ENCODE measurements at regions not wholly inside any gene's neighbourhood (a gene's known extent, or its start where the extent isn't known, plus 50 kb on each side); places are given as distances from the start of the nearest gene placed in this dataset.
A peak's percentile ranks its signal among the peaks of the same experiment; 100 is the strongest.
"Not testable (repeated sequence)": the region's sequence is repeated elsewhere in the genome, so short reads cannot be mapped to it uniquely, and the experiment has no call there.

DNA sequence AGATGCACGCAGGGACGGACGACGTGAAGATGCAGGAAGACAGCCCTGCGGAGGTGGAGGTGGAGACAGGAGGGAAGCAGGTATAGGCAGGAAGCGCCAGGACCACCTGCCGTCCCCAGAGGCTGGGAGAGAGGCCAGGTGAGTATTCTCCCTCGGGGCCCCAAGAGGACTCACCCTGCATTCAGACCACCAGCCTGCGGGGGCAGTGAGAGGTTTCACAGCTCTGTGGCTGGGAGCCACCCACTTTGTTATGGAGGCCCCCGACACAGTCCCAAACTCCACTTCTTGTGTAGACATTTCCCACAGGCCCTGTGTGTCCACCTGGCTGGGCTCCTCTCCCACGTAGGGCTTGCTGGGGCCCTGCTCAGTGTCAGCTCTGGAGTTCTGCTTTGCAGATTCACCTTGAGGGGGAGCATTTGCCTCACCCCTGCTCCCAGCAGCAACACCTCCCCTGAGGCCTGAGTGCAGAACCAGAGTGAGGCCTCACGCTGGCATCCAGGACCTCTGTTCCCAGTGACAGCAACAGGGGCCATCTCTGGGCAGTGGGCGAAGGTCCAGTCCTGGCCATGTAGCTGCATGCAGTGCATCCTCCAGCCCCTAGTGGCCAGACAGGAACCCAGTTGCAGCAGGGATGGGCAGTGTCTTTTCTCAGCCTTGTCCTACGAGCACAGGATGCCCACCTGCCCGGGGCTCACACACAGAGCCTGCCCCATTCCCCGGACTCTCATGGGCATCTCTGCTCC, 119.4 kb upstream of the IQSEC1 start:
- no peak for DNase-seq

- DNase-seq, result no peak
Observed at GRCh38 chr3:13191016-13191415, 117.8 kb upstream of the IQSEC1 start.

- no peak for DNase-seq
Observed at GRCh38 chr3:13190378-13190765, 117.1 kb upstream of the IQSEC1 start.

DNA sequence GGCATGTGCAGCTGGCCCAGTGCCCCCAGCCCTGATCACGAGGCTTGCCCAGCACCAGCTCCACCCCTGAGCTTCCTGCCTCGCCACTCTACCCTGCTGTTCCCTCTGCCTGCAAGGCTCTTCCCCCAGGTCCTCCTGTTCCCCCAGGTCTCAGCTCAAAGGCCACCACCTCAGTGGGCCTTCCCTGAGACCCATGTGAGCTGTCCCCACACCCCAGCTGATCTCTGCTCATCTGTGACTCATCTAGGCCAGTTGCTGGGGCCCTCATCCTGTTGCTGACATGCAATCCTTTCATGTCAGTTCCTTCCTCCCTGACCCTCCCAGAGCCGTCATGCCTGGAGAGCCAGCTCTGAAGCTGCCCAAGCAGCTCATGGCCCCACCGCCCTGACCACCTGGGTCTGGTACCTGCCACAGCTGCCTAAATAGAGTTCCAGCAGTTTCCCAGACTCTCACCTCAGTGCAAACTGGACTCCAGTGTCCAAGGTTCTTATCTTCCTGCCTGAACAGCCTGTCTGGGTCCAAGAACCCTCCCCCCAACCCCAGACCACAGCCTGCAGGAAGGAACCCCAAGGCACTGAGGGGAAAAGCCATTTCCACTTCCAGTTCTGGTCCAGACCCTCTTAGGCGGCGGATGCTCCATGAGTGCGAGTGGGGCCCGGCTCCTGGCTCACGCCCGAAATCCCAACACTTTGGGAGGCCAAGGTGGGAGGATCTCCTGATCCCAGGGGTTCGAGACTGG, 116.6 kb upstream of the IQSEC1 start:
- DNase-seq, result peak; percentile 28

DNA sequence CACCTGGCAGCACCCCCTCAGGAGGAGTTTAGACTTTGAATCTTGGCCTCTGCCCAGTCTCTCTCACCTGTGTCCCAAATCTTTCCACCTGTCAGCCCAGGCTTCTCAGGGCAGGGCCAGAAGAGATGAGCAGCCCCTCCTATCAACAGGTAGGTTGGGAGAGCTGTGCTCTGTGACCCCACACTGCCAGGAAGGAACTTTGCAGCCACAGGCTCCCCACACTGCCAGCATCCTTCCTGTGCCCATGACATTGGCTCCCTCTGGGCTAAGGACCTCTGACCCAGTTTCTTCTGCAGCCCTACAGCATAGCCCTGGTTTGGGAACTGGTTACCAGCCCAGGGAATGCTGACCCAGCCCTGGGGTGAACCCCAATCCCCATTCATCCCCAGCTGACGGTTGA, 115.7 kb upstream of the IQSEC1 start:
- DNase-seq, result no peak

DNA sequence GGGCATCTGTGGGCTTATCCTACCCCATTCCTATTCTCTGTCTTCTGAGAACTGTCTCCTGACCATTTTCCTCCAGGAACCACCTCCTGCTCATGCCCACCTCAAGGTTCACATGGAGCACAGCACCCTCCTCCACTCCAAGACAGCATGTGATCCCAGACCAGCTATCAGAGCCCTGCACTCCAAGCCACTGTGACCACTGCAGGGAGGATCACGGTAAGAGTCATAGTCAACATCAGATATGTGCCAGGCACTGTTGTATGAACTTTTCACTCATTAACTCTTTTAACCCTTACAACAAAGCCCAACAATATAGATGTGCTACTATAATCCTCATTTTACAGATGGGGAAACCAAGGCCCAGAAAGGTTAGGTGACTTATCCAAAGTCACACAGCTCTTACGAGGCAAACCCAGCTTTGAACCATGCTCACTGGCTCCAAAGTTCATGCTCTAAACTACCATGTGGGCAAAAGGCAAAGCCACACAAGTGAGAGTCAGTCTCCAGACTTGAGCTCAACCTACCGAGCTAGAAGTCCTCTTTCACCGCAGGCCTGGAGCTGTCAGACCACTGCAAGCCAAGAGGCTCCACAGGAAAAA, 115.1 kb upstream of the IQSEC1 start:
- DNase-seq, result no peak

DNA sequence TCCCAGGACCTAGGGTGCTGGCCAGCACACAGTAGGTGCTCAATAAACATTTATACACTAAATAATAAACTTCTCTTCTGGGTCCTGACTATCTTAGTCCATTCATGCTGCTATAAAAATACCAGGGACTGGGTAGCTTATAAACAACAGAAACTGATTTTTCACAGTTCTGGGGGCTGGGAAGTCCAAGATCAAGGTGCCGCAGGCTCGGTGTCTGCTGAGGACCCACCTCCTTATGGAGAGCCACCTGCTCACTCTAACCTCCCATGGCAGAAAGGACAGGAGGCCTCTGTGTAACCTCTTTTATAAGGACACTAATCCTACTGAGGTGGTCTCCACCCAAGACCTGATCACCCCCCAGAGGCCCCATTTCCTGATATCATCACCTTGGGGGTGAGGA, 114.4 kb upstream of the IQSEC1 start:
- no peak for DNase-seq

DNA sequence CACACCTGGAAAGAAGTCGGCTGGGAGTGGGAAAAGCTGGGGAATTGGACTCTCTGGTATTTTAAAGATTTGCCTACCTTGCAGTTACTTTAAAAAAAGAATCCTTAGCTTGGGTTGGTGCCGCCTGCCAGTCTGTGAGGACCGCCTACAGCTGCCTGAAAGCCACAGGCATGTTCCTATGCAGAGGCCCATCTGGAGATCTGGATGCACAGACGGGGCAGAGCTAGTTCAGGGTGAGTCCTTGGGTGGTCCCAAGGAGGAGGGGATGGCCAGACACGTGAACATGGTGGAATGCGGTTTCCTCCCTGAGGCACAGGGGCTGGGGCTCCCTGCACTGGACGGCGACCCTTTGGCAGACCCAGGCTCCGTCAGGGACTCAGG, 113.2 kb upstream of the IQSEC1 start:
- DNase-seq, result no peak

DNA sequence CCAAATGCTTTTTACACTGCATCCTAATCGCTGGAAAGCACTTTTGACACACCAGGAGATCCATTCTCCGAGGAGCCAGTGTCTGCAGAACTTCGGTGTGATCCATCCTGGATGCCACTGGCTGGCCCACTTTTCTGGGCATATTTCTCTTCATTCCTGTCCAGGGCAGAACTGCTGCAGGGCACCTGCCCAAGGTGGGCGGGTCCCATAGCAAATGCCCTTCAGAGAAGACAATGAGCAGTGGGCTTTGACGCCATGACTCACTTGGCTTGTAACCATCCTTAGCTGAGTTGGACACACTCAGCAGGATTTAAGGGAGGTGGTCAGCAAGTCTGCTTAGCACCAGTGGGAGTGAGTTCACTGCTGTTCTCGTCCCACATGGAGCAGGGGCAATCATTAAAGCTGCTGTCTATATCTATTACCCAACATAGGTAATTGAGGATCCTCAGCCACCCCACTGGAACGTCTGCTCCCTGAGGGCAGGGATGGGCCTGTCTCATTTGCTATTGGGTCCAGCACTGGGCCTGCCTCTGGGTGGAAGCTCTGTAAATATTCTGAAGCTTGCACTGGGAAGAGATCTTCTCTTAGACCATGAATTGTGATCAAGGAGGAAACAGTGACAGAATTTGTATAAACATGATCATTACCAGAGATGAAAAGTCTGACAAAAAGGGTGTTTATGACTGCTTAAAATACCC, 112.7 kb upstream of the IQSEC1 start:
- DNase-seq, result no peak

- not testable (repeated sequence) for DNase-seq
Observed at GRCh38 chr3:13179582-13180210, 106.5 kb upstream of the IQSEC1 start.

GRCh38 chr3:13179181-13179580, 106.0 kb upstream of the IQSEC1 start:
- DNase-seq, result no peak

DNA sequence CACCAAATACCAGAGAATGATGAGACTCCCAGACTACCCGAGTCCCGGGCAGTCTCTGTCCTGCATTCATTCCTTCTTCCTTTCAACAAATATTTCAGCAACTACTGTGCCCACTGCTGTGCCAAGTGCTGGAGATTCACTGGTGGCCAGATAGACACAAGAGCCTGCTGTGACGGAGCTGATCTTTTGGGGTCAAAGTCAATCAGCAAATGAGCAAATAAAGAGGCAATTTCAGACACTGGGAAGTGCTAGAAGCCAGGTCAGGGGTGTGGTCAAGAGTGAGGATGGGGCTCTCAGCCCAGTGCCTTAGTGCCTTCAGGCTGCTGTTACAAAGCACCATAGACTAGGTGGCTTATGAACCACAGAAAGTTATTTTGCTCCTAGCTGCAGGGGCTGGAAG, 104.9 kb upstream of the IQSEC1 start:
- no peak for DNase-seq

GRCh38 chr3:13177641-13178040, 104.4 kb upstream of the IQSEC1 start:
- DNase-seq, result no peak

- no peak for DNase-seq
Observed at GRCh38 chr3:13177236-13177635, 104.0 kb upstream of the IQSEC1 start.

DNA sequence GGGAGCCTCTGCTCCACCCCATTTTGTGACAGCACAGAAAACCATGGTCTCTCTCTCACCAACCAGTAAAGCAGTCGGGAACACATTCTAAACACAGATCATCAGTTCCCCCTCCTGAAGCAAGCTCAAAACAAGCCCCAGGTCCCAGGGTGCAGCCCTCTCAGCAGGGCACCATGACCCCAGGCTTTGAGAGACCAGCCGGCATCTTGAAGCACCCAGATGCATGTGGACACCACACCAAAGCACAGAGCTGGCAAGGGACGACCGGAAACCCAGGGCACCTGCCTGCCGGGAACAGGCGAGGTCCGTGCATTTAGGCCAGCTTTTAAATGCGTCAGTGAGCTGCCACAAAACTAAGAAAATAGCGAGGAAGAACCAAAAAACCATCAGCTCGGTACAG, 103.2 kb upstream of the IQSEC1 start:
- DNase-seq, result no peak

GRCh38 chr3:13174803-13175135, 101.5 kb upstream of the IQSEC1 start:
- DNase-seq, result no peak

DNA sequence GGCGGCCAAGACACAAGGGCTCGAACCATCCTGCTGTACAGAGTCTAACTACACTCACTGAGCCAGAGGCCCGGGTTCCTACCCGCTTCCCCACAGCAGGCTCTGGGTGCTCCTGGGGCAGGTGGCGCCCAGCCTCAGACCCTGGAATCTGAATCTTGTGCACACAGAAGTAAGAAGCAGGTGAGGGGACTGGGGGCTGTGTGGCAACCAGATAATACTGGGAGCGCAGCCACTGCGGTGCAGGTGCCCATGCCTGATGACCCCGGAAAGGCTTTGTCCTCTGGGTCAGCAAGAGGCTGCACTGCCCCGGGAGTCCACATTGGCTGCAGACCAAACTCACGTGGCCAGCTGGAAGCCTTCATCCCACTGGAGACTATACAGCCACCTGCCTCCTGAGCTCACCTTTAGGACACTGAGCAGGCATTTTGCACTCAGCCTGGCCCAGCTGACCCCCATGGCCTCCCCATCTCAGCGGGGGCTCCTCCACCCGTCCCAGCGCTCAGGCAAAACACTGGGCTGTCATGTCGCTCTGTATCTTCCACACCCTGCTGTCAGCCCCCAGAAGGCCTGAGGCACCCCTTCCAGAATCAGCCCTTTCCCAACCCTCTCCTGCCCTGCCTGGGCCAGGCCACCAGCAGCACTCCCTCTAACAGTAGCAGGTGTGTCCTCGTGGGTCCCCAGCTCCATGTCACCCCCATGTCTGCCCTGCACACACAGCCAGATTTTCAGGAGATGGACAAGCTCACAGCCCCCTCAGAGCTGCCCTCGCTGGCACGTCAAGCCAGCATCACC, 101.0 kb upstream of the IQSEC1 start:
- DNase-seq, result no peak

DNA sequence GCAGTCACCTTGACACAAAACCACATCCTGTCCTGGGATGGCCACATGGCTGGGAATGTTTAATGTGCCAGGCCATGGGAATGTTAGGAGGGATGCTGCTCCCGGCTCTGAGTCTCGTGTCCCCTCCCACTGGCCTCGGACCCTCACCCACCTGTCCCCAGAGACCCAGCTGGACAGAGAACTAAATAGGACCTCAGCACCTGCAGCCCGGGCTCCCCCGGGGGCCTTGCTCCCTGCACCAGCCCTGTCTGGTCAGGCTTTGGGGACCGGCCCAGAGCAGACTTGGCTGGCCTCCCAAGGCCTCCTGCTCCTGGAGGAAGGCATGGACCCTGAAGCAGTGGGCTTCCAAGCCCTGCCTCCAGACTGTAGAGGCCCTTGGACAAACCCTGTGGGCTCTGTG, 100.0 kb upstream of the IQSEC1 start:
- DNase-seq, result no peak

DNA sequence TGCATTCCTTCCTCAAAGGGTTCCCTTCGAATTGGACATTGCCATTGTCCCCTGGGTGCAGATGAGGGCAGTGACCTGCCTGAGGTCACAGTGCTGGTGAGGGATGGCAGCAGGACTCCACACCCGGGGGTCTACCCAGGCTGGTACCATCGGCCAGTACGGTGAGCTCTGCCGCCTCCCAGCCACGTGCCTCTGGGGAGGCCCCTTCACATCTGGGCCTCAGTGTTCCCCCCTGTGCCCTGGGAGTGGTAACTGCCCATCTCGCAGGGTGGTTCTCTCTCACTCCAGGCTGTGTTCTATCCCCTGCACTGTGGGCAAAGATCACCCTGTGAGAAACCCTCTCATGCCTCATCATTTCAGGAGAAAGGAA, 99.4 kb upstream of the IQSEC1 start:
- no peak for DNase-seq

DNA sequence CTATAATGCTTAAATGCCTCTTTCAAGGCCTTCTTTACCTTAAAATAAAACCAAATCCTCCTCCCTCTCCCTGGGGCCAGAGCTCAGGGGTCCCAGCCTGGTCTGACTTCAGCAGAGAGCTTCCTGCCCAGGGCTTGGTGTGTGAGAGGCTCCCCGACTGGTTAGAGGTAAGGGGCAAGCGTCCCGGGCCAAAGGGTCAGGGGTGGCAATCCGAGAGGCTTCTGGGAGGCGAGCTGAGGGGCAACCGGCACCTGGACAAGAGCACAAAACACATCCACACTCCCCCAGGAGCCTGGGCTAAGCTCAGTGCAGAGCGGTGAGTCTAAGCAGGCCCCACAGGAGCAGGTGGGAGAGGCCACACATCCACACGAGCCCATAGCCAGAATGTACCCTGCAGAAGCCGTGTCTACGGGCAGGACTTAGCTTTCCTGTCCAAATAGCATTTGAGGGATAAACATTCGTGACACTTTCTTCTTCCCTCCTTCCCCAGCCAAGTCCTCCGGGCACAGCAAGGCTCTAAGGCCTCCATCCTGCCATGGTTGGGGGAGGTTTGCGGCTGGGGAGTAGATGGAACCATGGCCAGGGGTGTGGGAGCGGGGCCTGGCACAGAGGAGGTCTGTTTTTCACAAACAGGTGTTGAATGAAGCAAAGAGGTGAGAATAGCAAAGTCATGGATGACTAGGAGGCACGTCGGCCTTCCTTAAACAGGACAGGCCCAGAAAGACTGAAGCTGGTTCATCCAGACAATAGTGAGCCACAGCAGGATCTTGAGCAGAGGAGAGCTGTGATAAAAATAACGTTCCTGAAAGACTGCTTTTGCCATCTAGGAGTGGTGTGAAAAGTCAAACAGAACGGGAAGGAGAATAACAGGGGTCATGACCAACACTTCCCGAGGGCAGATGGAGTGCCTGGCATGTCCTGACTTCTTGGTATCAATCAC, 98.7 kb upstream of the IQSEC1 start:
- no peak for DNase-seq

GRCh38 chr3:13170317-13170716, 97.1 kb upstream of the IQSEC1 start:
- DNase-seq, result no peak

All from CD4-positive, alpha-beta T cell treated with Interleukin-17A for 4 hours (primary cell).